Hematopoietic multipotent progenitor cell treated with erythropoietin and hydrocortisone succinate and interleukin-3 and kit ligand, for 15 days (in vitro differentiated cells): ENCODE measurements at regions not wholly inside any gene's neighbourhood (a gene's known extent, or its start where the extent isn't known, plus 50 kb on each side); places are given as distances from the start of the nearest gene placed in this dataset.
"Not testable (repeated sequence)": the region's sequence is repeated elsewhere in the genome, so short reads cannot be mapped to it uniquely, and the experiment has no call there.

Experiments used
- DNase-seq: peaks from one replicate; pipeline ENCODE4 v3.0.0-alpha.2; 2015; ENCODE audit warnings: low spot score

GRCh38 chr13:83730674-83731073, 151.6 kb downstream of the SLITRK1 start:
- DNase-seq: no peak

- no peak for DNase-seq
These were observed 159.8 kb downstream of the SLITRK1 start for GRCh38 chr13:83722443-83722842.

GRCh38 chr13:83716121-83716520, 166.2 kb downstream of the SLITRK1 start:
- DNase-seq: no peak

- DNase-seq: no peak
These were observed 168.0 kb downstream of the SLITRK1 start for GRCh38 chr13:83714236-83714635.

- no peak for DNase-seq
These were observed 172.2 kb downstream of the SLITRK1 start for GRCh38 chr13:83710133-83710515.

GRCh38 chr13:83709426-83710132, 172.7 kb downstream of the SLITRK1 start:
- no peak for DNase-seq

- DNase-seq: no peak
These were observed 180.3 kb downstream of the SLITRK1 start for GRCh38 chr13:83702021-83702420.

- no peak for DNase-seq
These were observed 189.5 kb downstream of the SLITRK1 start for GRCh38 chr13:83692800-83693199.

GRCh38 chr13:83691966-83692365, 190.3 kb downstream of the SLITRK1 start:
- no peak for DNase-seq

GRCh38 chr13:83681547-83681946, 200.7 kb downstream of the SLITRK1 start:
- DNase-seq: no peak

GRCh38 chr13:83677985-83678384, 204.3 kb downstream of the SLITRK1 start:
- DNase-seq: no peak

GRCh38 chr13:83672612-83673011, 209.7 kb downstream of the SLITRK1 start:
- no peak for DNase-seq

- no peak for DNase-seq
These were observed 214.7 kb downstream of the SLITRK1 start for GRCh38 chr13:83667606-83668005.

- DNase-seq: no peak
These were observed 216.1 kb downstream of the SLITRK1 start for GRCh38 chr13:83666141-83666540.

GRCh38 chr13:83657281-83657680, 225.0 kb downstream of the SLITRK1 start:
- no peak for DNase-seq

GRCh38 chr13:83642617-83643016, 239.7 kb downstream of the SLITRK1 start:
- not testable (repeated sequence) for DNase-seq

- no peak for DNase-seq
These were observed 247.7 kb downstream of the SLITRK1 start for GRCh38 chr13:83634601-83635000.

GRCh38 chr13:83633746-83634145, 248.5 kb downstream of the SLITRK1 start:
- no peak for DNase-seq

GRCh38 chr13:83622422-83622784, 259.9 kb downstream of the SLITRK1 start:
- DNase-seq: no peak

GRCh38 chr13:83621765-83622421, 260.4 kb downstream of the SLITRK1 start:
- DNase-seq: no peak

GRCh38 chr13:83620530-83621220, 261.6 kb downstream of the SLITRK1 start:
- no peak for DNase-seq

GRCh38 chr13:83618966-83619365, 263.3 kb downstream of the SLITRK1 start:
- DNase-seq: no peak

- DNase-seq: no peak
These were observed 268.8 kb downstream of the SLITRK1 start for GRCh38 chr13:83613524-83613923.
